ENCODE measurements at regions not wholly inside any gene's neighbourhood (a gene's known extent, or its start where the extent isn't known, plus 50 kb on each side); places are given as distances from the start of the nearest gene placed in this dataset.
"Not testable (repeated sequence)": the region's sequence is repeated elsewhere in the genome, so short reads cannot be mapped to it uniquely, and the experiment has no call there.

GRCh38 chr4:123676890-123677229 lies 280.3 kb downstream of the SPRY1 start:
- Histone ChIP-seq H3K36me3 (ENCODE audit: control insufficient read depth, insufficient read depth, low read length) (no peaks in the 10 kb centered on the region), H3K4me3 (ENCODE audit: insufficient read depth, low read depth, low read length, poor library complexity, severe bottlenecking) (no peak overlapping the region), H3K27ac (ENCODE audit: insufficient read depth, low read length, poor library complexity, severe bottlenecking) (no peak overlapping the region), H3K4me1 (ENCODE audit: control insufficient read depth, insufficient read depth, low read length, poor library complexity, severe bottlenecking) (no peaks in the 10 kb centered on the region), H3K27me3 (replicated peaks; ENCODE audit: control insufficient read depth, insufficient read depth, low read length, poor library complexity, severe bottlenecking) (no peaks in the 10 kb centered on the region), H3K9me3 (ENCODE audit: control insufficient read depth, low read length) (no peaks in the 10 kb centered on the region)
- no peak for DNase-seq

GRCh38 chr4:123682931-123683330 lies 286.3 kb downstream of the SPRY1 start:
- H3K4me3 ChIP-seq (ENCODE audit: insufficient read depth, low read depth, low read length, poor library complexity, severe bottlenecking): no peak overlapping the region

GRCh38 chr4:123684937-123685336 lies 288.3 kb downstream of the SPRY1 start:
- H3K36me3 ChIP-seq (ENCODE audit: control insufficient read depth, insufficient read depth, low read length); H3K9me3 ChIP-seq (ENCODE audit: control insufficient read depth, low read length); H3K4me1 ChIP-seq (ENCODE audit: control insufficient read depth, insufficient read depth, low read length, poor library complexity, severe bottlenecking); H3K27ac ChIP-seq (ENCODE audit: insufficient read depth, low read length, poor library complexity, severe bottlenecking); H3K27me3 ChIP-seq (replicated peaks; ENCODE audit: control insufficient read depth, insufficient read depth, low read length, poor library complexity, severe bottlenecking); DNase-seq; H3K4me3 ChIP-seq (ENCODE audit: insufficient read depth, low read depth, low read length, poor library complexity, severe bottlenecking): not testable (repeated sequence)

More at GRCh38 chr4:123682931-123683330, 286.3 kb downstream of the SPRY1 start:
- Histone ChIP-seq H3K4me1 (ENCODE audit: control insufficient read depth, insufficient read depth, low read length, poor library complexity, severe bottlenecking) (no peaks in the 10 kb centered on the region), H3K27me3 (replicated peaks; ENCODE audit: control insufficient read depth, insufficient read depth, low read length, poor library complexity, severe bottlenecking) (no peaks in the 10 kb centered on the region), H3K27ac (ENCODE audit: insufficient read depth, low read length, poor library complexity, severe bottlenecking) (no peak overlapping the region), H3K36me3 (ENCODE audit: control insufficient read depth, insufficient read depth, low read length) (no peaks in the 10 kb centered on the region), H3K9me3 (ENCODE audit: control insufficient read depth, low read length) (no peaks in the 10 kb centered on the region)
- no peak for DNase-seq

GRCh38 chr4:123695531-123695930 lies 298.9 kb downstream of the SPRY1 start:
- not testable (repeated sequence) for H3K27me3 ChIP-seq (replicated peaks; ENCODE audit: control insufficient read depth, insufficient read depth, low read length, poor library complexity, severe bottlenecking); H3K9me3 ChIP-seq (ENCODE audit: control insufficient read depth, low read length); DNase-seq; H3K36me3 ChIP-seq (ENCODE audit: control insufficient read depth, insufficient read depth, low read length); H3K4me1 ChIP-seq (ENCODE audit: control insufficient read depth, insufficient read depth, low read length, poor library complexity, severe bottlenecking); H3K27ac ChIP-seq (ENCODE audit: insufficient read depth, low read length, poor library complexity, severe bottlenecking); H3K4me3 ChIP-seq (ENCODE audit: insufficient read depth, low read depth, low read length, poor library complexity, severe bottlenecking)

GRCh38 chr4:123696687-123697086 lies 300.1 kb downstream of the SPRY1 start:
- H3K36me3 ChIP-seq (ENCODE audit: control insufficient read depth, insufficient read depth, low read length): no peaks in the 10 kb centered on the region
- H3K27ac ChIP-seq (ENCODE audit: insufficient read depth, low read length, poor library complexity, severe bottlenecking): no peak overlapping the region
- no peak for DNase-seq
- no peak overlapping the region for H3K4me3 ChIP-seq (ENCODE audit: insufficient read depth, low read depth, low read length, poor library complexity, severe bottlenecking)
- H3K4me1 ChIP-seq (ENCODE audit: control insufficient read depth, insufficient read depth, low read length, poor library complexity, severe bottlenecking): no peaks in the 10 kb centered on the region
- H3K9me3 ChIP-seq (ENCODE audit: control insufficient read depth, low read length): no peaks in the 10 kb centered on the region
- no peaks in the 10 kb centered on the region for H3K27me3 ChIP-seq (replicated peaks; ENCODE audit: control insufficient read depth, insufficient read depth, low read length, poor library complexity, severe bottlenecking)

- no peak for DNase-seq
- Histone ChIP-seq H3K27ac (ENCODE audit: insufficient read depth, low read length, poor library complexity, severe bottlenecking) (no peak overlapping the region), H3K4me3 (ENCODE audit: insufficient read depth, low read depth, low read length, poor library complexity, severe bottlenecking) (no peak overlapping the region), H3K27me3 (replicated peaks; ENCODE audit: control insufficient read depth, insufficient read depth, low read length, poor library complexity, severe bottlenecking) (no peaks in the 10 kb centered on the region), H3K4me1 (ENCODE audit: control insufficient read depth, insufficient read depth, low read length, poor library complexity, severe bottlenecking) (no peaks in the 10 kb centered on the region), H3K9me3 (ENCODE audit: control insufficient read depth, low read length) (no peaks in the 10 kb centered on the region), H3K36me3 (ENCODE audit: control insufficient read depth, insufficient read depth, low read length) (no peaks in the 10 kb centered on the region)
Measured at GRCh38 chr4:123698556-123698955, 302.0 kb downstream of the SPRY1 start.

GRCh38 chr4:123699880-123700771 lies 303.5 kb downstream of the SPRY1 start:
- no peaks in the 10 kb centered on the region for H3K4me1 ChIP-seq (ENCODE audit: control insufficient read depth, insufficient read depth, low read length, poor library complexity, severe bottlenecking)
- no peak overlapping the region for H3K27ac ChIP-seq (ENCODE audit: insufficient read depth, low read length, poor library complexity, severe bottlenecking)
- no peaks in the 10 kb centered on the region for H3K36me3 ChIP-seq (ENCODE audit: control insufficient read depth, insufficient read depth, low read length)
- no peaks in the 10 kb centered on the region for H3K27me3 ChIP-seq (replicated peaks; ENCODE audit: control insufficient read depth, insufficient read depth, low read length, poor library complexity, severe bottlenecking)
- no peak for DNase-seq
- H3K4me3 ChIP-seq (ENCODE audit: insufficient read depth, low read depth, low read length, poor library complexity, severe bottlenecking): no peak overlapping the region
- H3K9me3 ChIP-seq (ENCODE audit: control insufficient read depth, low read length): no peaks in the 10 kb centered on the region

GRCh38 chr4:123701131-123701575 lies 304.6 kb downstream of the SPRY1 start:
- DNase-seq: no peak
- H3K4me1 ChIP-seq (ENCODE audit: control insufficient read depth, insufficient read depth, low read length, poor library complexity, severe bottlenecking): no peaks in the 10 kb centered on the region
- H3K4me3 ChIP-seq (ENCODE audit: insufficient read depth, low read depth, low read length, poor library complexity, severe bottlenecking): no peak overlapping the region
- H3K36me3 ChIP-seq (ENCODE audit: control insufficient read depth, insufficient read depth, low read length): no peaks in the 10 kb centered on the region
- H3K27me3 ChIP-seq (replicated peaks; ENCODE audit: control insufficient read depth, insufficient read depth, low read length, poor library complexity, severe bottlenecking): no peaks in the 10 kb centered on the region
- H3K27ac ChIP-seq (ENCODE audit: insufficient read depth, low read length, poor library complexity, severe bottlenecking): no peak overlapping the region
- H3K9me3 ChIP-seq (ENCODE audit: control insufficient read depth, low read length): no peaks in the 10 kb centered on the region

GRCh38 chr4:123705419-123705818 lies 308.8 kb downstream of the SPRY1 start:
- DNase-seq: no peak
- H3K4me1 ChIP-seq (ENCODE audit: control insufficient read depth, insufficient read depth, low read length, poor library complexity, severe bottlenecking): no peaks in the 10 kb centered on the region

GRCh38 chr4:123706973-123707372 lies 310.4 kb downstream of the SPRY1 start:
- Histone ChIP-seq H3K27ac (ENCODE audit: insufficient read depth, low read length, poor library complexity, severe bottlenecking) (no peak overlapping the region), H3K9me3 (ENCODE audit: control insufficient read depth, low read length) (no peaks in the 10 kb centered on the region)
- DNase-seq: no peak

More at GRCh38 chr4:123705419-123705818, 308.8 kb downstream of the SPRY1 start:
- Histone ChIP-seq H3K27ac (ENCODE audit: insufficient read depth, low read length, poor library complexity, severe bottlenecking) (no peak overlapping the region), H3K27me3 (replicated peaks; ENCODE audit: control insufficient read depth, insufficient read depth, low read length, poor library complexity, severe bottlenecking) (no peaks in the 10 kb centered on the region), H3K4me3 (ENCODE audit: insufficient read depth, low read depth, low read length, poor library complexity, severe bottlenecking) (no peak overlapping the region), H3K36me3 (ENCODE audit: control insufficient read depth, insufficient read depth, low read length) (no peaks in the 10 kb centered on the region), H3K9me3 (ENCODE audit: control insufficient read depth, low read length) (no peaks in the 10 kb centered on the region)

More at GRCh38 chr4:123706973-123707372, 310.4 kb downstream of the SPRY1 start:
- Histone ChIP-seq H3K4me3 (ENCODE audit: insufficient read depth, low read depth, low read length, poor library complexity, severe bottlenecking) (no peak overlapping the region), H3K4me1 (ENCODE audit: control insufficient read depth, insufficient read depth, low read length, poor library complexity, severe bottlenecking) (no peaks in the 10 kb centered on the region), H3K36me3 (ENCODE audit: control insufficient read depth, insufficient read depth, low read length) (no peaks in the 10 kb centered on the region), H3K27me3 (replicated peaks; ENCODE audit: control insufficient read depth, insufficient read depth, low read length, poor library complexity, severe bottlenecking) (no peaks in the 10 kb centered on the region)

All from effector memory CD4-positive, alpha-beta T cell (primary cell).